Activated B cell treated with CpG ODN at 0.5 μM for 24 hours (primary cell): ENCODE measurements at regions not wholly inside any gene's neighbourhood (a gene's known extent, or its start where the extent isn't known, plus 50 kb on each side); places are given as distances from the start of the nearest gene placed in this dataset.

Experiments used
- ATAC-seq: fragments of 200-7000 bp; cut with Tn5 transposase; one replicate; pipeline ENCODE4 v1.10.0; 2021; ENCODE audit warnings: low read depth, mild to moderate bottlenecking, moderate library complexity
- CTCF ChIA-PET: fragments of 350-600 bp; sonication (Branson Sonifier 250); formaldehyde crosslinking; loops from one replicate; lab custom pipeline; 2021; ENCODE audit warnings: antibody characterized with exemption; lab: Charles Lee
- POLR2A ChIA-PET: fragments of 350-600 bp; sonication (Branson Sonifier 250); formaldehyde crosslinking; loops from one replicate; lab custom pipeline; 2021; ENCODE audit warnings: antibody characterized with exemption; lab: Charles Lee
- DNase-seq: peaks from one replicate; pipeline ENCODE4 v3.0.0; 2022
- H3K27ac Mint-ChIP-seq: one replicate; pipeline ENCODE4 v1.8.0; 2020; ENCODE audit warnings: mixed read lengths
- H3K27me3 Mint-ChIP-seq: one replicate; pipeline ENCODE4 v1.8.0; 2021; ENCODE audit warnings: mixed read lengths
- H3K36me3 Mint-ChIP-seq: one replicate; pipeline ENCODE4 v1.8.0; 2021; ENCODE audit warnings: low read depth, mixed read lengths
- H3K4me1 Mint-ChIP-seq: one replicate; pipeline ENCODE4 v1.8.0; 2021; ENCODE audit warnings: mixed read lengths
- H3K4me3 Mint-ChIP-seq: one replicate; pipeline ENCODE4 v1.8.0; 2020; ENCODE audit warnings: mild to moderate bottlenecking, mixed read lengths
- H3K9me3 Mint-ChIP-seq: one replicate; pipeline ENCODE4 v1.8.0; 2020; ENCODE audit warnings: mixed read lengths
- intact Hi-C: fragments of 100-400 bp; cut with micrococcal nuclease; formaldehyde crosslinking; loops from one replicate; pipeline ENCODE4 v1.15.1; 2024
- TF ChIP-seq, protein P1 (sequence below): fragments of 200-600 bp; IDR thresholded peaks from one replicate; pipeline ENCODE4 v1.8.0; 2022; ENCODE audit warnings: antibody characterized with exemption, mild to moderate bottlenecking

- H3K4me3 Mint-ChIP-seq, result no peak overlapping the region
- no peaks in the 10 kb centered on the region for H3K9me3 Mint-ChIP-seq
- CTCF ChIA-PET, result no interaction called here
- H3K27me3 Mint-ChIP-seq, result no peaks in the 10 kb centered on the region
- H3K36me3 Mint-ChIP-seq, result no peaks in the 10 kb centered on the region
- peaks cover 26% of the 10 kb centered on the region for H3K4me1 Mint-ChIP-seq
- intact Hi-C loops, result no loop called here
- ATAC-seq (no peak), DNase-seq (no peak)
- TF ChIP-seq, protein P1, sequence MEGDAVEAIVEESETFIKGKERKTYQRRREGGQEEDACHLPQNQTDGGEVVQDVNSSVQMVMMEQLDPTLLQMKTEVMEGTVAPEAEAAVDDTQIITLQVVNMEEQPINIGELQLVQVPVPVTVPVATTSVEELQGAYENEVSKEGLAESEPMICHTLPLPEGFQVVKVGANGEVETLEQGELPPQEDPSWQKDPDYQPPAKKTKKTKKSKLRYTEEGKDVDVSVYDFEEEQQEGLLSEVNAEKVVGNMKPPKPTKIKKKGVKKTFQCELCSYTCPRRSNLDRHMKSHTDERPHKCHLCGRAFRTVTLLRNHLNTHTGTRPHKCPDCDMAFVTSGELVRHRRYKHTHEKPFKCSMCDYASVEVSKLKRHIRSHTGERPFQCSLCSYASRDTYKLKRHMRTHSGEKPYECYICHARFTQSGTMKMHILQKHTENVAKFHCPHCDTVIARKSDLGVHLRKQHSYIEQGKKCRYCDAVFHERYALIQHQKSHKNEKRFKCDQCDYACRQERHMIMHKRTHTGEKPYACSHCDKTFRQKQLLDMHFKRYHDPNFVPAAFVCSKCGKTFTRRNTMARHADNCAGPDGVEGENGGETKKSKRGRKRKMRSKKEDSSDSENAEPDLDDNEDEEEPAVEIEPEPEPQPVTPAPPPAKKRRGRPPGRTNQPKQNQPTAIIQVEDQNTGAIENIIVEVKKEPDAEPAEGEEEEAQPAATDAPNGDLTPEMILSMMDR, result no peak
- H3K27ac Mint-ChIP-seq, result no peak overlapping the region
- POLR2A ChIA-PET, result no interaction called here
Observed at GRCh38 chr21:25391777-25392176, 215.5 kb downstream of the MRPL39 start.

- no peaks in the 10 kb centered on the region for H3K27me3 Mint-ChIP-seq
- no peak overlapping the region for H3K27ac Mint-ChIP-seq
- H3K36me3 Mint-ChIP-seq, result no peaks in the 10 kb centered on the region
- H3K4me3 Mint-ChIP-seq, result no peak overlapping the region
- ChIA-PET CTCF (no interaction called here), POLR2A (no interaction called here)
- TF ChIP-seq, protein P1, result no peak
- intact Hi-C loops, result no loop called here
- no peak for ATAC-seq
- H3K4me1 Mint-ChIP-seq, result peaks cover 24% of the 10 kb centered on the region
- no peak for DNase-seq
- no peaks in the 10 kb centered on the region for H3K9me3 Mint-ChIP-seq
Observed at GRCh38 chr21:25390701-25391100, 216.6 kb downstream of the MRPL39 start.

- TF ChIP-seq, protein P1, result no peak
- H3K27me3 Mint-ChIP-seq, result no peaks in the 10 kb centered on the region
Observed at GRCh38 chr21:25387665-25388064, 219.6 kb downstream of the MRPL39 start.

GRCh38 chr21:25385911-25386474, 221.3 kb downstream of the MRPL39 start:
- Mint-ChIP-seq H3K9me3 (no peaks in the 10 kb centered on the region), H3K36me3 (no peaks in the 10 kb centered on the region), H3K4me1 (peaks cover 15% of the 10 kb centered on the region), H3K4me3 (no peak overlapping the region), H3K27me3 (no peaks in the 10 kb centered on the region), H3K27ac (no peak overlapping the region)
- DNase-seq, result no peak
- CTCF ChIA-PET, result interaction anchor here (0.8 to 2.5 kb wide), 11 partner anchors 10 to 1532 kb away, joined by 3 to 30 read pairs (median 4); no protein-coding TSS in a partner anchor
- POLR2A ChIA-PET, result interaction anchor here (0.6 to 1.0 kb wide), 3 partner anchors 200 to 488 kb away, joined by 3 read pairs; no protein-coding TSS in a partner anchor
- TF ChIP-seq, protein P1, result peak; percentile 99
- ATAC-seq, result peak; percentile 58
- intact Hi-C loops, result loop anchor here (1.0 to 10.0 kb wide), 9 partner anchors 36 to 1533 kb away; no protein-coding TSS in a partner anchor

More at GRCh38 chr21:25387665-25388064, 219.6 kb downstream of the MRPL39 start:
- no peak for ATAC-seq
- POLR2A ChIA-PET, result interaction anchor here (1.0 kb wide), 1 partner anchor 174 kb away, joined by 5 read pairs; no protein-coding TSS in a partner anchor
- H3K4me1 Mint-ChIP-seq, result peaks cover 20% of the 10 kb centered on the region
- CTCF ChIA-PET, result no interaction called here
- H3K4me3 Mint-ChIP-seq, result no peak overlapping the region
- intact Hi-C loops, result loop anchor here (2.0 to 10.0 kb wide), 4 partner anchors 73 to 1419 kb away; no protein-coding TSS in a partner anchor
- DNase-seq, result no peak
- H3K27ac Mint-ChIP-seq, result no peak overlapping the region
- H3K9me3 Mint-ChIP-seq, result no peaks in the 10 kb centered on the region
- no peaks in the 10 kb centered on the region for H3K36me3 Mint-ChIP-seq

DNA sequence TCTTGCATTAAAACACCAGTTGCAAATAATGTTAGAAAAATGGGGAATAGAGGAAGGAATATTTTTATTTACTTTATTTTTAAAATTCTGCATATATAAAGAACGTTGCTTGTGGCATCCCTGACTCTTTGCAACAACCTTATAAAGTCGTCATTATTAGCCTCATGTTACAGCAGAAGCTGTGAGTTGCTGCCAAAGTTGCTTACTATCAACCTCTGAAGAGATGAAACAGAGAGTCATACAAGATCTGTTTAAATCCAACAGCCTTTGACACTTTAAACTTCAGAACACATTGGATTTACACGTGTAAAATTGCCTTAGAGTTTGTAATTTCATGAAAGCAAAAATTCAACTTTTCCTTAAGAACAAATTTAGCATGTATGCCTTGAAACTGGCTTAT, 221.9 kb downstream of the MRPL39 start:
- no peaks in the 10 kb centered on the region for H3K9me3 Mint-ChIP-seq
- H3K4me3 Mint-ChIP-seq, result no peak overlapping the region
- POLR2A ChIA-PET, result interaction anchor here (0.9 to 1.0 kb wide), 2 partner anchors 209 to 487 kb away, joined by 3 read pairs; no protein-coding TSS in a partner anchor
- no peak for DNase-seq
- intact Hi-C loops, result loop anchor here (10.0 kb wide), 1 partner anchor 1341 kb away; no protein-coding TSS in a partner anchor
- H3K4me1 Mint-ChIP-seq, result peaks cover 15% of the 10 kb centered on the region
- no peak overlapping the region for H3K27ac Mint-ChIP-seq
- TF ChIP-seq, protein P1, result no peak
- CTCF ChIA-PET, result interaction anchor here (0.5 to 2.5 kb wide), 10 partner anchors 17 to 1532 kb away, joined by 3 to 30 read pairs (median 4); no protein-coding TSS in a partner anchor
- H3K36me3 Mint-ChIP-seq, result peaks cover 2% of the 10 kb centered on the region
- no peak for ATAC-seq
- no peaks in the 10 kb centered on the region for H3K27me3 Mint-ChIP-seq
